NCI-H526 treated with DMSO at 0.1 percent for 48 hours (cell line): ENCODE measurements at regions not wholly inside any gene's neighbourhood (a gene's known extent, or its start where the extent isn't known, plus 50 kb on each side); places are given as distances from the start of the nearest gene placed in this dataset.

Source experiments
- DNase-seq: peaks from one replicate; lab custom pipeline; 2025; lab: John Stamatoyannopoulos, UW

GRCh38 chr3:44056446-44057240 is 185.0 kb upstream of the TOPAZ1 start:
- DNase-seq: no peak

- peak; percentile 1 for DNase-seq
These were observed 183.4 kb upstream of the TOPAZ1 start for GRCh38 chr3:44058022-44058867.

GRCh38 chr3:44058868-44059203 is 182.8 kb upstream of the TOPAZ1 start:
- no peak for DNase-seq

- DNase-seq: no peak
These were observed 181.5 kb upstream of the TOPAZ1 start for GRCh38 chr3:44060164-44060563.

GRCh38 chr3:44061268-44061667 is 180.4 kb upstream of the TOPAZ1 start:
- no peak for DNase-seq

GRCh38 chr3:44061961-44062360 is 179.7 kb upstream of the TOPAZ1 start:
- DNase-seq: no peak

- no peak for DNase-seq
These were observed 176.2 kb upstream of the TOPAZ1 start for GRCh38 chr3:44065311-44066094.

- DNase-seq: no peak
These were observed 174.9 kb upstream of the TOPAZ1 start for GRCh38 chr3:44066806-44067205.

GRCh38 chr3:44067431-44067830 is 174.3 kb upstream of the TOPAZ1 start:
- DNase-seq: no peak

- no peak for DNase-seq
These were observed 172.9 kb upstream of the TOPAZ1 start for GRCh38 chr3:44068753-44069152.

GRCh38 chr3:44069276-44069675 is 172.4 kb upstream of the TOPAZ1 start:
- DNase-seq: no peak

- DNase-seq: no peak
These were observed 170.7 kb upstream of the TOPAZ1 start for GRCh38 chr3:44070841-44071546.

- no peak for DNase-seq
These were observed 168.8 kb upstream of the TOPAZ1 start for GRCh38 chr3:44072601-44073540.

- DNase-seq: no peak
These were observed 167.5 kb upstream of the TOPAZ1 start for GRCh38 chr3:44074181-44074580.

- DNase-seq: peak; percentile 3
These were observed 165.4 kb upstream of the TOPAZ1 start for GRCh38 chr3:44076221-44076829.

- peak; percentile 22 for DNase-seq
These were observed 164.4 kb upstream of the TOPAZ1 start for GRCh38 chr3:44077267-44077666.

GRCh38 chr3:44078863-44079262 is 162.8 kb upstream of the TOPAZ1 start:
- DNase-seq: no peak

GRCh38 chr3:44079916-44080315 is 161.8 kb upstream of the TOPAZ1 start:
- no peak for DNase-seq

GRCh38 chr3:44080474-44081072 is 161.1 kb upstream of the TOPAZ1 start:
- no peak for DNase-seq

GRCh38 chr3:44090036-44090435 is 151.7 kb upstream of the TOPAZ1 start:
- DNase-seq: no peak
